ENCODE measurements at regions not wholly inside any gene's neighbourhood (a gene's known extent, or its start where the extent isn't known, plus 50 kb on each side); places are given as distances from the start of the nearest gene placed in this dataset.
"Not testable (repeated sequence)": the region's sequence is repeated elsewhere in the genome, so short reads cannot be mapped to it uniquely, and the experiment has no call there.

DNA sequence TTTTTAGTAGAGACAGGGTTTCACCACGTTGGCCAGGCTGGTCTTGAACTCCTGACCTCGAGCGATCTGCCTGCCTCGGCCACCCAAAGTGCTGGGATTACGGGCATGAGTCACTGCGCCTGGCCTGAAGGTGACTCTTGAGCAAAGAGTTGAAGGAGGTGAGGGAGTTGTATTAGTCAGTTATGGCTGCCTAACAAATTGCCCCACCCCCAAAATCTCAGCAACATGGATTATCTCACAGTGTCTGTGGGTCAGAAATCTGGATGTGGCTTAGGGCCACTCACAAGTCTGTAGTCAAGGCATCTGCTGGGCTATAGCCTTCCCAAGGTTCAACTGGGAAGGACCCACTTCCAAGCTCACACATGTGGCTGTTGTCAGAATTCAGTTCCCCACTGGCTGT, 52.8 kb upstream of the ADGRE5 start:
- H3K27ac Mint-ChIP-seq (ENCODE audit: unreplicated experiment), result no peak overlapping the region
- H3K9me3 Mint-ChIP-seq, result no peaks in the 10 kb centered on the region
- no peaks in the 10 kb centered on the region for H3K27me3 Mint-ChIP-seq (ENCODE audit: low read depth)
- TF ChIP-seq, protein P1, sequence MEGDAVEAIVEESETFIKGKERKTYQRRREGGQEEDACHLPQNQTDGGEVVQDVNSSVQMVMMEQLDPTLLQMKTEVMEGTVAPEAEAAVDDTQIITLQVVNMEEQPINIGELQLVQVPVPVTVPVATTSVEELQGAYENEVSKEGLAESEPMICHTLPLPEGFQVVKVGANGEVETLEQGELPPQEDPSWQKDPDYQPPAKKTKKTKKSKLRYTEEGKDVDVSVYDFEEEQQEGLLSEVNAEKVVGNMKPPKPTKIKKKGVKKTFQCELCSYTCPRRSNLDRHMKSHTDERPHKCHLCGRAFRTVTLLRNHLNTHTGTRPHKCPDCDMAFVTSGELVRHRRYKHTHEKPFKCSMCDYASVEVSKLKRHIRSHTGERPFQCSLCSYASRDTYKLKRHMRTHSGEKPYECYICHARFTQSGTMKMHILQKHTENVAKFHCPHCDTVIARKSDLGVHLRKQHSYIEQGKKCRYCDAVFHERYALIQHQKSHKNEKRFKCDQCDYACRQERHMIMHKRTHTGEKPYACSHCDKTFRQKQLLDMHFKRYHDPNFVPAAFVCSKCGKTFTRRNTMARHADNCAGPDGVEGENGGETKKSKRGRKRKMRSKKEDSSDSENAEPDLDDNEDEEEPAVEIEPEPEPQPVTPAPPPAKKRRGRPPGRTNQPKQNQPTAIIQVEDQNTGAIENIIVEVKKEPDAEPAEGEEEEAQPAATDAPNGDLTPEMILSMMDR (conservative IDR thresholded peaks at IDR 0.05), result no peak
- no peaks in the 10 kb centered on the region for H3K36me3 Mint-ChIP-seq (ENCODE audit: low read depth)
- no peak for DNase-seq (ENCODE audit: low read depth, low spot score)
- no peak overlapping the region for H3K4me3 Mint-ChIP-seq
- H3K4me1 Mint-ChIP-seq, result no peaks in the 10 kb centered on the region

DNA sequence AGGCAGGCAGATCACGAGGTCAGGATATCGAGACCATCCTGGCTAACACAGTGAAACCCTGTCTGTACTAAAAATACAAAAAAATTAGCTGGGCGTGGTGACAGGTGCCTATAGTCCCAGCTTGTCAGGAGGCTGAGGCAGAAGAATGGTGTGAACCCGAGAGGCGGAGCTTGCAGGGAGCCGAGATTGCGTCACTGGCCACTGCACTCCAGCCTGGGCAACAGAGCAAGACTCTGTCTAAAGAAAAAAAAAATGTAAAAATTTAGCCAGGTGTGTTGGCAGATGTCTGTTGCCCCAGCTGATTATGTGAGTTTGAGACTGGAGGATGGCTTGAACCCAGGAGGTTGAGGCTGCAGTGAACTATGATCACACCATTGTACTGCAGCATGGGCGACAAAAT, 54.2 kb upstream of the ADGRE5 start:
- not testable (repeated sequence) for H3K27ac Mint-ChIP-seq (ENCODE audit: unreplicated experiment); H3K4me3 Mint-ChIP-seq; H3K9me3 Mint-ChIP-seq; H3K4me1 Mint-ChIP-seq; H3K36me3 Mint-ChIP-seq (ENCODE audit: low read depth); DNase-seq (ENCODE audit: low read depth, low spot score); H3K27me3 Mint-ChIP-seq (ENCODE audit: low read depth)

DNA sequence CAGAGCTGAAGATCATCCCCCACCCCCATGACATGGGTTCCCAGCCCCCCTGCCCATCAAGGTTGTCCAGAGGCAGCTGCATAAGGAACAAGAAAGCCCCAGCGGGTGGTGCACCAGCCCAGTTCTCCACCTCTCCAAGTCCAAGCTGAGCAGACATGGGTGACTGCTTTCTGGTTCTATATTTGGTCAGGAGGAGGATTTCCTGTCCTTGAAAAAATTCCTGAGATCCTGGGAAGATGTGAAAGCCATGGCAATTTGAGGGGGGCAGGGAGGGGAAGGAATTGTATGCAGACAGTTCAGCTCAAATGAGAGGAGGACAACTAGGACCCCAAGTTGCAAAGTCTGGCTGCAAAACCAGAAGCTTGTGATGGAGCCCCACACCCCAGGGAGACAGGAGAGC, 55.4 kb upstream of the ADGRE5 start:
- no peak overlapping the region for H3K27ac Mint-ChIP-seq (ENCODE audit: unreplicated experiment)
- H3K9me3 Mint-ChIP-seq, result no peaks in the 10 kb centered on the region
- TF ChIP-seq, protein P1 (conservative IDR thresholded peaks at IDR 0.05), result no peak

DNA sequence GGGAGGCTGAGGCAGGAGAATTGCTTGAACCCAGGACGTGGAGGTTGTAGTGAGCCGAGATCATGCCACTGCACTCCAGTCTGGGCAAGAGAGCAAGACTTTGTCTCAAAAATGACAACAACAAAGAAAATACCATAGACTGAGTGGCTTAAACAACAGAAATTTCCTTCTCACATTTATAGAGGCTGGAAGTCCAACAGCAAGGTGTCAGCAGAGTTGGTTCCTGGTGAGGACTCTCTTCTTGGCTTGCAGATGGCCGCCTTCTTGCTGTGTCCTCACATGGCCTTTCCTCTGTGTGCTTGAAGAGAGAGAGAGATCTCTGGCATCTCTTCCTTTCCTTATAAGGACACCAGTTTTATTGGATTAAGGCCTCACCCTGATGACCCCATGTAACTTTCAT, 56.1 kb upstream of the ADGRE5 start:
- Mint-ChIP-seq H3K36me3 (ENCODE audit: low read depth) (no peaks in the 10 kb centered on the region), H3K9me3 (no peaks in the 10 kb centered on the region), H3K4me3 (no peak overlapping the region), H3K27ac (ENCODE audit: unreplicated experiment) (no peak overlapping the region), H3K4me1 (no peaks in the 10 kb centered on the region), H3K27me3 (ENCODE audit: low read depth) (no peaks in the 10 kb centered on the region)
- DNase-seq (ENCODE audit: low read depth, low spot score), result no peak
- TF ChIP-seq, protein P1 (conservative IDR thresholded peaks at IDR 0.05), result no peak

More for the DNA sequence above, 55.4 kb upstream of the ADGRE5 start:
- DNase-seq (ENCODE audit: low read depth, low spot score), result no peak
- Mint-ChIP-seq H3K27me3 (ENCODE audit: low read depth) (no peaks in the 10 kb centered on the region), H3K4me3 (no peak overlapping the region), H3K4me1 (no peaks in the 10 kb centered on the region), H3K36me3 (ENCODE audit: low read depth) (no peaks in the 10 kb centered on the region)

DNA sequence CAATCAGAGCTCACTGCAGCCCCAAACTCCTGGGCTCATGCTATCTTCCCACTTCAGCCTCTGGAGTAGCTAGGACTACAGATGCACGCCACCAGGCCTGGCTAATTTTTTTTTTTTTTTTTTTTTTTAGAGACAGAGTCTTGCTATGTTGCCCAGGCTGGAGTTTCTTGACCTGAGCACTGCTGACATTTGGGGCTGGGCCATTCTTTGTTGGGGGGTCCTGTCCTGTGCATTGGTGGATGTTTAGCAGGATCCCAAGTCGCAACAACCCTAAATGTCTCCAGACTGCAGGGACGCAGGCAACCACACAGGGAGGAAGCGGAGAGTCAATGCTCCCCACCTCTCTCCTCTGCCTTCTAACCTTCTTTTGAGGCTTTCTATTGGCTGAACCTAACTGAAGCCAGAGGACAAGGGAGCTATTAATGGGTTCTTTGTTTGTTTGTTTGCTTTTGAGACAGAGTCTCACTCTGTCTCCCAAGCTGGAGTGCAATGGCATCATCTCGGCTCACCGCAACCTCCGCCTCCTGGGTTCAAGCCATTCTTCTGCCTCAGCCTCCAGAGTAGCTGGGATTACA, 58.3 kb upstream of the ADGRE5 start:
- Mint-ChIP-seq H3K36me3 (ENCODE audit: low read depth) (no peaks in the 10 kb centered on the region), H3K4me3 (no peak overlapping the region), H3K4me1 (no peaks in the 10 kb centered on the region), H3K9me3 (no peaks in the 10 kb centered on the region), H3K27me3 (ENCODE audit: low read depth) (no peaks in the 10 kb centered on the region), H3K27ac (ENCODE audit: unreplicated experiment) (no peak overlapping the region)
- TF ChIP-seq, protein P1 (conservative IDR thresholded peaks at IDR 0.05), result no peak
- no peak for DNase-seq (ENCODE audit: low read depth, low spot score)

DNA sequence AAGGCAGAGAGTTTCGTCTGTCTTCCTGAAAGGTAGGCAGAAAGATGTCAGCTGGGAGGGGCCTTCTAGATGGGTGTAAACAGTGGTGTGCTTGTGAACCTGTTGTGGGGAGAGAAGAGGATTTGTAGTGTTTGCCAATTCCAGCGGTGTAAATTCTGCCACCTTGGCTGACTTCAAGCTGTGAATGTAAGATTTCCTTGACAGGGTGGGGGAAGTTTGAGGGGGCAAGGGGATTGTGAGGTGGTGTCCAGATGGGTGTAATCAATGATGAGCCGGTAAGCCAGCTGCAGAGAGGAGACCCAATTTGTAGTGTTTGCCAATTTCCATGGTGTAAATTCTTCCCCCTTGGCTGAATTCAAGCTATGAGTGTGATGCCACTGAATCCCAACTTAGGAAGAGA, 61.0 kb upstream of the ADGRE5 start:
- Mint-ChIP-seq H3K27me3 (ENCODE audit: low read depth) (no peaks in the 10 kb centered on the region), H3K27ac (ENCODE audit: unreplicated experiment) (no peak overlapping the region), H3K4me1 (no peaks in the 10 kb centered on the region), H3K36me3 (ENCODE audit: low read depth) (no peaks in the 10 kb centered on the region), H3K9me3 (no peaks in the 10 kb centered on the region), H3K4me3 (no peak overlapping the region)
- TF ChIP-seq, protein P1 (conservative IDR thresholded peaks at IDR 0.05), result no peak
- DNase-seq (ENCODE audit: low read depth, low spot score), result no peak

DNA sequence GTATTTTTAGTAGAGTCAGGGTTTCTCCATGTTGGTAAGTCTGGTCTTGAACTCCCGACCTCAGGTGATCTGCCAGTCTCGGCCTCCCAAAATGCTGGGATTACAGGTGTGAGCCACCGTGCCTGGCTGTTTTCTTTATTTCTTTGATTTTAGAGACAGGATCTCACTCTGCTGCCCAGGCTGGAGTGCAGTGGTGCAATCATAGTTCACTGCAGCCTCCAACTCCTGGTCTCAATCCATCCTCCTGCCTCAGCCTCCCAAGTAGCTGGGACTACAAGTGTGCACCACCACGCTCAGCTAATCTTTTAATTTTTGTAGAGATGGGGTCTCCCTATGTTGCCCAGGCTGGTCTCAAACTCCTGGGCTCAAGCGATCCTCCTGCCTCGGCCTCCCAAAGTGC, 61.5 kb upstream of the ADGRE5 start:
- not testable (repeated sequence) for DNase-seq (ENCODE audit: low read depth, low spot score); H3K27ac Mint-ChIP-seq (ENCODE audit: unreplicated experiment); H3K36me3 Mint-ChIP-seq (ENCODE audit: low read depth); H3K4me3 Mint-ChIP-seq; H3K9me3 Mint-ChIP-seq; H3K4me1 Mint-ChIP-seq; H3K27me3 Mint-ChIP-seq (ENCODE audit: low read depth)

Data from neural crest cell (in vitro differentiated cells).